Transverse colon (tissue), 4 donors: ENCODE measurements at regions not wholly inside any gene's neighbourhood (a gene's known extent, or its start where the extent isn't known, plus 50 kb on each side); places are given as distances from the start of the nearest gene placed in this dataset.

Experiments
- DNase-seq: peaks from one replicate; pipeline ENCODE4 v3.0.0-alpha.2; 2019
- H3K27ac ChIP-seq, 4 donors: fragments of 200-600 bp; sonication (generic); 2 replicates each; pipeline ENCODE4 v1.5.1; 2016 to 2018; ENCODE audit warnings: inconsistent platforms in 4 of 4
- H3K27me3 ChIP-seq: fragments of 200-600 bp; sonication (generic); 2 replicates; pipeline ENCODE4 v1.5.1; 2017; ENCODE audit warnings: inconsistent platforms
- H3K36me3 ChIP-seq, 4 donors: fragments of 200-600 bp; sonication (generic); 2 replicates each; pipeline ENCODE4 v1.5.1; 2017 to 2019; ENCODE audit warnings: inconsistent platforms in 4 of 4
- H3K4me1 ChIP-seq, 4 donors: fragments of 200-600 bp; sonication (generic); 2 replicates each; pipeline ENCODE4 v1.5.1; 2017 to 2020; ENCODE audit warnings: inconsistent platforms in 4 of 4
- H3K4me3 ChIP-seq, 4 donors: fragments of 200-600 bp; sonication (generic); 1 replicate in 1 of 4; 2 replicates in 3 of 4; pipeline versions ENCODE4 v1.5.1 to v1.6.1; 2017 to 2019; ENCODE audit warnings: inconsistent platforms in 4 of 4
- H3K9me3 ChIP-seq, 2 donors: fragments of 200-600 bp; sonication (generic); 2 replicates each; pipeline ENCODE4 v1.5.1; 2017 to 2019; ENCODE audit warnings: inconsistent platforms in 2 of 2
- CTCF ChIP-seq, 5 experiments: fragments of 200-600 bp in 3 of 5; fragments of 450-650 bp in 2 of 5; sonication (generic) in 3 of 5; IDR thresholded peaks; 1 replicate in 2 of 5; 2 replicates in 3 of 5; pipeline ENCODE4 v1.5.1; 2016 to 2017; ENCODE audit warnings: antibody characterized with exemption in 5 of 5, inconsistent platforms in 3 of 5, mild to moderate bottlenecking in 2 of 5, moderate library complexity in 1 of 5
- EP300 ChIP-seq: sonication (generic); formaldehyde crosslinking; IDR thresholded peaks from one replicate; pipeline ENCODE4 v1.6.1; 2017; ENCODE audit warnings: antibody characterized with exemption, low read depth
- POLR2A ChIP-seq: fragments of 450-650 bp; IDR thresholded peaks from one replicate; pipeline ENCODE4 v1.6.1; 2016; ENCODE audit warnings: antibody characterized with exemption, mild to moderate bottlenecking, moderate library complexity
- POLR2AphosphoS5 ChIP-seq, 3 donors: sonication (generic); formaldehyde crosslinking; IDR thresholded peaks; one replicate each; pipeline ENCODE4 v1.6.1; 2016; ENCODE audit warnings: antibody characterized with exemption in 3 of 3
- WGBS, 2 donors: methylation state at CpG; one replicate each; pipeline ENCODE4 v1.1.5; 2018; ENCODE audit warnings: low coverage in 1 of 2; 5-methylcytosine and 5-hydroxymethylcytosine counted together
- in situ Hi-C, 4 donors: fragments of 200-750 bp; cut with MboI; loops; one replicate each; pipeline versions ENCODE4 v1.15.0 to v1.15.1; 2017; ENCODE audit warnings: low sequenced_read_pairs in 3 of 4, low pct_ligation_motif_present in 1 of 4, low pct_unique_long_range_greater_than_20kb in 1 of 4
- intact Hi-C: fragments of 100-400 bp; cut with DNase I; formaldehyde crosslinking; loops from one replicate; pipeline ENCODE4 v1.15.1; 2023; ENCODE audit warnings: low total_unique reads

GRCh38 chr14:65958664-65959562 is 527.3 kb upstream of the CCDC196 start:
- in situ Hi-C loops (loop anchor here (10.0 to 25.0 kb wide), 3 partner anchors 547 to 797 kb away; partner anchors contain the start of gene FUT8 (in 2 of the 4)), intact Hi-C loops (loop anchor here (10.0 kb wide), 1 partner anchor 794 kb away; no protein-coding TSS in a partner anchor)
- Histone ChIP-seq H3K27ac (no peak overlapping the region), H3K36me3 (no peaks in the 10 kb centered on the region), H3K4me3 (no peak overlapping the region), H3K4me1 (peaks cover 0 to 9% (median 4%) of the 10 kb centered on the region in 4 donors), H3K9me3 (no peaks in the 10 kb centered on the region), H3K27me3 (no peaks in the 10 kb centered on the region)
- no peak for DNase-seq
- TF ChIP-seq POLR2AphosphoS5 (IDR thresholded peaks at IDR 0.05) (no peak), EP300 (no peak), CTCF (IDR thresholded peaks at IDR 0.05) (peak; percentile 44 to 59 (median 51))
- WGBS, 2 donors = 54 to 55% methylated on average over 10 to 13 of the region's 13 CpGs

- Histone ChIP-seq H3K9me3 (no peaks in the 10 kb centered on the region), H3K4me3 (no peak overlapping the region), H3K36me3 (no peaks in the 10 kb centered on the region), H3K27me3 (no peaks in the 10 kb centered on the region), H3K27ac (no peak overlapping the region), H3K4me1 (peaks cover 0 to 9% (median 4%) of the 10 kb centered on the region in 4 donors)
- 60 to 61% methylated on average over 1 to 2 of the region's 2 CpGs for WGBS, 2 donors
- DNase-seq = no peak
- in situ Hi-C loops = loop anchor here (10.0 to 25.0 kb wide), 3 partner anchors 547 to 797 kb away; partner anchors contain the start of gene FUT8 (in 2 of the 4)
- TF ChIP-seq EP300 (no peak), CTCF (IDR thresholded peaks at IDR 0.05) (peak in 1 of 5 experiments; percentile 1)
- intact Hi-C loops = loop anchor here (10.0 kb wide), 1 partner anchor 795 kb away; no protein-coding TSS in a partner anchor
Observed at GRCh38 chr14:65959563-65960024, 526.6 kb upstream of the CCDC196 start.

GRCh38 chr14:65961004-65961403 is 525.2 kb upstream of the CCDC196 start:
- Histone ChIP-seq H3K27ac (no peak overlapping the region), H3K9me3 (no peaks in the 10 kb centered on the region), H3K4me1 (peaks cover 0 to 9% (median 4%) of the 10 kb centered on the region in 4 donors), H3K36me3 (no peaks in the 10 kb centered on the region), H3K27me3 (no peaks in the 10 kb centered on the region), H3K4me3 (no peak overlapping the region)
- in situ Hi-C loops = loop anchor here (25.0 kb wide), 2 partner anchors 549 to 799 kb away; partner anchors contain the start of gene FUT8 (in 2 of the 4)
- TF ChIP-seq CTCF (IDR thresholded peaks at IDR 0.05) (peak; percentile 50 to 65 (median 56)), POLR2A (no peak), POLR2AphosphoS5 (IDR thresholded peaks at IDR 0.05) (no peak), EP300 (no peak)
- intact Hi-C loops = no loop called here
- peak; percentile 68 for DNase-seq
- 34 to 41% methylated on average over 6 to 7 of the region's 7 CpGs for WGBS, 2 donors

- H3K27me3 ChIP-seq = no peaks in the 10 kb centered on the region
- H3K4me1 ChIP-seq = peaks cover 0 to 9% (median 4%) of the 10 kb centered on the region in 4 donors
- no peak overlapping the region for H3K4me3 ChIP-seq
- no peak for DNase-seq
- TF ChIP-seq POLR2AphosphoS5 (IDR thresholded peaks at IDR 0.05) = no peak
- TF ChIP-seq EP300 = no peak
- H3K27ac ChIP-seq = no peak overlapping the region
- no peaks in the 10 kb centered on the region for H3K9me3 ChIP-seq
- 71 to 77% methylated on average over 2 to 3 of the region's 3 CpGs for WGBS, 2 donors
- H3K36me3 ChIP-seq = no peaks in the 10 kb centered on the region
- in situ Hi-C loops = loop anchor here (25.0 kb wide), 2 partner anchors 551 to 801 kb away; partner anchors contain the start of gene FUT8 (in 2 of the 4)
- intact Hi-C loops = no loop called here
Observed at GRCh38 chr14:65962952-65963351, 523.2 kb upstream of the CCDC196 start.
